ENCODE measurements at regions not wholly inside any gene's neighbourhood (a gene's known extent, or its start where the extent isn't known, plus 50 kb on each side); places are given as distances from the start of the nearest gene placed in this dataset.
"Not testable (repeated sequence)": the region's sequence is repeated elsewhere in the genome, so short reads cannot be mapped to it uniquely, and the experiment has no call there.

DNA sequence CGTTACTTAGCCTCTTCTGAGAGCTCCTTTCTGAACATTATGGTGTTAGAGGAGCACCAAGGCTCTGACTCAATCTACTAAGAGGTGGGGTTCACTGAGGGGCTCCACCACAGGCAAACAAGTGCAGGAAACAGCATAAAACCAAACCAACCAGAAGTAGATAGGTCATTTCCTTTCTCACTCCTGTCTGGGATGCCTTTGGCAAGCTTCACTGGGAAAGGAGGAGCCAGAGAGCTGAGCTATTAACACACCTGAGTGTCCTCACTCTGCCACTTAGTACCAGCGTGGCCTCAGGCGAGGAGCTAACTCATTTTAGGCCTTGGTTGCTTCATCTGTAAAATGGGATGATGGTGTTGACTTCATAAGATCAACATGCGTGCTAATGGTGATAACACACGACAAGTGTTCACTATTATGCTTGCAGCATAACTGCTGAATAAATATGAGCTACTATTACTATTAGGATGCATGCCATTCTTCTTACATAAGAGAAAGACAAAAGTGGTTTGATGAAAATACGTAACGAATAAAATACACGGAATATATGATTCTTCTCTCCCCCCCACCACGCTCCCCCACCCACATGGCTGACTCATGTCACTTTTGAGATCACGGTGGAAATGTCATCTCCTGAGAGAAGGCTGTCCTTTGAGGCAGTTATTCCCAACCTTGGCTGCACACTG, 185.4 kb downstream of the BCAS1 start:
- Histone ChIP-seq H3K4me1 (replicated peaks; ENCODE audit: insufficient read depth) (peaks cover 37% of the 10 kb centered on the region), H4K20me1 (ENCODE audit: insufficient read depth) (no peaks in the 10 kb centered on the region), H3K9me3 (ENCODE audit: insufficient read depth, low read depth) (no peaks in the 10 kb centered on the region), H3K27ac (peak overlapping the region; percentile 15; the same call in 1 of the 2 replicates), H3K4me3 (no peak overlapping the region), H3K4me2 (no peak overlapping the region), H3F3A (ENCODE audit: insufficient read depth, low read depth) (peaks cover 36% of the 10 kb centered on the region), H3K27me3 (ENCODE audit: insufficient read depth, low read depth) (no peaks in the 10 kb centered on the region), H2AFZ (no peak overlapping the region), H3K9me2 (ENCODE audit: insufficient read depth) (0 out of 2 replicates have a peak, but pooled peaks cover 3% of the 10 kb centered on the region), H3K36me3 (ENCODE audit: low read depth) (no peaks in the 10 kb centered on the region), H3K79me2 (ENCODE audit: low read depth) (no peaks in the 10 kb centered on the region)
- no TSS peak for BruUV-seq (replicated peaks)
- TF ChIP-seq EZH2 (IDR thresholded peaks at IDR 0.05; ENCODE audit: low read depth) (no peak), CTCF (conservative IDR thresholded peaks at IDR 0.05) (no peak)
- intact Hi-C loops (cut with micrococcal nuclease; ENCODE audit: unreplicated experiment), result no loop called here
- ChIA-PET POLR2A (ENCODE audit: unreplicated experiment) (no interaction called here), CTCF (interaction anchor here (0.6 to 1.2 kb wide), 2 partner anchors 10 to 31 kb away, joined by 5 to 12 read pairs; no protein-coding TSS in a partner anchor)
- peak in 1 of 2 experiments; percentile 62 for DNase-seq

DNA sequence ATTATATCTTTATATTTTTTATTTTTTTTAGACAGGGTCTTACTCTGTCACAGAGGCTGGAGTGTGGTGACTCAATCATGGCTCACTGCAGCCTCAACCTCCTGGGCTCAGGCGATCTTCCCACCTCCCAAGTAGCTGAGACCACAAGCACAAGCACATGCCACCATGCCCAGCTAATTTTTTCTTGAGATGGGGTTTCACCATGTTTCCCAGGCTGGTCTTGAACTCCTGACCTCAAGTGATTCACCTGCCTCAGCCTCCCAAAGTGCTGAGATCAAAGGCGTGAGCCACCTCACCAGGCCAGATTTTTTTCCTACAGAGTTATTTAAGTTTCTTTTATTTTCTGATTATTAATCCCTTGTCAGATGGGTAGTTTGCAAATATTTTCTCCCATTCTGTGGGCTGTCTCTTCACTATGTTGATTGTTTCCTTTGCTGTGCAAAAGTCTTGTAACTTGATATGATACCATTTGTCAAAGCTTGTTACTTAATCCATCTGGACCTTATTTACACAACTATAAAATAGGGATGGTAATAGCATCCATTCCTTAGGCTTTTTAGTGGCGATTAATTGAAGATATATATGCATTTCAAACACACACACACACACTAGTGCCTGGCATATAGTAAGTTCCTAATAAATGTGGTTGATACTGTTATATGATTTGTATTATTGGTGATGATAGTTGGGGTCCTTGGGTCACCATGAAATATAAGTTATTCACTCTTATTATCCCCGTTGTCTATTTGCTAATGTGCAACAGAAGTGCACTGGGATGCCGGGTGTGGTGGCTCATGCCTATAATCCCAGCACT, 187.1 kb downstream of the BCAS1 start:
- peak in 1 of 2 experiments; percentile 78 for DNase-seq
- TF ChIP-seq EZH2 (IDR thresholded peaks at IDR 0.05; ENCODE audit: low read depth) (no peak), CTCF (conservative IDR thresholded peaks at IDR 0.05) (no peak)
- H4K20me1 ChIP-seq (ENCODE audit: insufficient read depth), result no peaks in the 10 kb centered on the region
- H3K4me2 ChIP-seq, result no peak overlapping the region; the same call in 1 of the 2 replicates
- peak overlapping the region; percentile 44 for H3K27ac ChIP-seq
- ChIA-PET POLR2A (ENCODE audit: unreplicated experiment) (no interaction called here), CTCF (no interaction called here)
- H3K27me3 ChIP-seq (ENCODE audit: insufficient read depth, low read depth), result no peaks in the 10 kb centered on the region
- intact Hi-C loops (cut with micrococcal nuclease; ENCODE audit: unreplicated experiment), result no loop called here
- H3K79me2 ChIP-seq (ENCODE audit: low read depth), result no peaks in the 10 kb centered on the region
- H2AFZ ChIP-seq, result no peak overlapping the region
- BruUV-seq (replicated peaks), result no TSS peak
- peaks cover 32% of the 10 kb centered on the region for H3F3A ChIP-seq (ENCODE audit: insufficient read depth, low read depth)
- H3K9me3 ChIP-seq (ENCODE audit: insufficient read depth, low read depth), result no peaks in the 10 kb centered on the region
- no peak overlapping the region for H3K4me3 ChIP-seq
- H3K36me3 ChIP-seq (ENCODE audit: low read depth), result no peaks in the 10 kb centered on the region
- peaks cover 26% of the 10 kb centered on the region for H3K4me1 ChIP-seq (replicated peaks; ENCODE audit: insufficient read depth)
- 0 out of 2 replicates have a peak, but pooled peaks cover 3% of the 10 kb centered on the region for H3K9me2 ChIP-seq (ENCODE audit: insufficient read depth)

- H3K4me2 ChIP-seq; H3K9me2 ChIP-seq (ENCODE audit: insufficient read depth); H2AFZ ChIP-seq; H3K4me3 ChIP-seq; CTCF ChIA-PET; DNase-seq; H3K79me2 ChIP-seq (ENCODE audit: low read depth); BruUV-seq (replicated peaks); H3K36me3 ChIP-seq (ENCODE audit: low read depth); H4K20me1 ChIP-seq (ENCODE audit: insufficient read depth); H3K9me3 ChIP-seq (ENCODE audit: insufficient read depth, low read depth); H3K27me3 ChIP-seq (ENCODE audit: insufficient read depth, low read depth); intact Hi-C loops (cut with micrococcal nuclease; ENCODE audit: unreplicated experiment): not testable (repeated sequence)
- Histone ChIP-seq H3K4me1 (replicated peaks; ENCODE audit: insufficient read depth) (peaks cover 26% of the 10 kb centered on the region), H3F3A (ENCODE audit: insufficient read depth, low read depth) (peaks cover 32% of the 10 kb centered on the region), H3K27ac (peak overlapping the region; percentile 44)
- POLR2A ChIA-PET (ENCODE audit: unreplicated experiment), result interaction anchor here (0.6 kb wide), 1 partner anchor 141 kb away, joined by 19 read pairs; no protein-coding TSS in a partner anchor
Observed at GRCh38 chr20:53882438-53882986, 187.9 kb downstream of the BCAS1 start.
